Activated naive CD4-positive, alpha-beta T cell treated with anti-CD3 and anti-CD28 coated beads, Interleukin-2, amount 50 U/mL, for 24 hours (primary cell): ENCODE measurements at regions not wholly inside any gene's neighbourhood (a gene's known extent, or its start where the extent isn't known, plus 50 kb on each side); places are given as distances from the start of the nearest gene placed in this dataset.

Source experiments
- H3K27ac Mint-ChIP-seq: one replicate; pipeline ENCODE4 v1.8.0; 2021; ENCODE audit warnings: mild to moderate bottlenecking, mixed read lengths
- H3K27me3 Mint-ChIP-seq: one replicate; pipeline ENCODE4 v1.8.0; 2021; ENCODE audit warnings: mixed read lengths
- H3K36me3 Mint-ChIP-seq: one replicate; pipeline ENCODE4 v1.8.0; 2021; ENCODE audit warnings: mixed read lengths
- H3K4me1 Mint-ChIP-seq: one replicate; pipeline ENCODE4 v1.8.0; 2021; ENCODE audit warnings: mixed read lengths
- H3K4me3 Mint-ChIP-seq: one replicate; pipeline ENCODE4 v1.8.0; 2021; ENCODE audit warnings: mild to moderate bottlenecking, mixed read lengths
- H3K9me3 Mint-ChIP-seq: one replicate; pipeline ENCODE4 v1.8.0; 2021; ENCODE audit warnings: mixed read lengths

DNA sequence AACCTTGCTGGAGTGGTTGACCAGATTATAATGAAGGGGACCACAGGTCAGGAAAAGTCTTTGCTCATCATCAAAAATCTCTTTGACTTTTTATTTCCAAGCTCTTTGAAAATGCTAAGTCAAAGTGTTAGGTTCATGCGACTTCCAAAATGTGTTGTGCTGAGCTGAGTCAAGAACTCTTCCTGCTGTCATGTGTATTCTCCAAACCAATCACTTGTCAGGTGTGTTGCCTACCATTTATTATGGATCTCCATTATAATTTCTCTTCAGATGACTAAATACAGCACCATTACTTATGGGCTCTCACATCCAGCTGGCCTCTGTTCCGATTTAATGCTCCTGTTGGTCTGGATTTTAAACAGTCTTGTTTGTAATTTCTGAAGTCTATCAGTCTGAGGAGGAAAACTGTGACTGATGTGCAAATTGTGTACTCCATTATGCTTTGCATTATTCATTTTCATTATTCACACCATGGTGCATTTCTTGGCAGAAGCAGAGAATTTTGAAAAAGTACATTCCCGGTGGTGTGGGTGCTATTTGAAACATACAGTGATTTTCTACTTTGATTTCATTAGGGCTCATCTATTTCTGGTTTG is 562.5 kb downstream of the LMO7 start:
- Mint-ChIP-seq H3K9me3 (no peaks in the 10 kb centered on the region), H3K27ac (no peak overlapping the region), H3K27me3 (peaks cover 2% of the 10 kb centered on the region), H3K4me1 (no peaks in the 10 kb centered on the region), H3K36me3 (no peaks in the 10 kb centered on the region), H3K4me3 (no peak overlapping the region)

DNA sequence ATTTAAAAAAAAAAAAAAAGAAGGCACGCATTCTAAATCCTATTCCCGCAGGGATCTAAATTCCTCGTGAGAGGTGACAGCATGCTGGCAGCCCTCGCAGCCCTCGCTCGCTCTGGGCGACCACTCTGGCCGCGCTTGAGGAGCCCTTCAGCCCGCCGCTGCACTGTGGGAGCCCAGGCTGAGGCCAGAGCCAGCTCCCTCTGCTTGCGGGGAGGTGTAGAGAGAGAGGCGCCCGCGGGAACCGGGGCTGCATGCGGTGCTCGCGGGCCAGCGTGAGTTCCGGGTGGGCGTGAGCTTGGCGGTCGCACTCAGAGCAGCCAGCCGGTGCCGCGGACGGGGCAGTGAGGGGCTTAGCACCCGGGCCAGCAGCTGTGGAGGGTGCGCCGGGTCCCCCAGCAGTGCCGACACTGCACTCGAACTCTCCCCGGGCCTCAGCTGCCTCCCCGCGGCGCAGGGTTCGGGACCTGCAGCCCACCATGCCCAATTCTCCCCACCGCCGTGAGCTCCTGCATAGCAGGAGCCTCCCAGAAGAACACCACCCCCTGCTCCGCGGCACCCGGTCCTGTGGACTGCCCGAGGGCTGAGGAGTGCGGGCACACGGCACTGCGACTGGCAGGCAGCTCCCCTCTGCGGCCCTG is 553.9 kb downstream of the LMO7 start:
- no peak overlapping the region for H3K4me3 Mint-ChIP-seq

DNA sequence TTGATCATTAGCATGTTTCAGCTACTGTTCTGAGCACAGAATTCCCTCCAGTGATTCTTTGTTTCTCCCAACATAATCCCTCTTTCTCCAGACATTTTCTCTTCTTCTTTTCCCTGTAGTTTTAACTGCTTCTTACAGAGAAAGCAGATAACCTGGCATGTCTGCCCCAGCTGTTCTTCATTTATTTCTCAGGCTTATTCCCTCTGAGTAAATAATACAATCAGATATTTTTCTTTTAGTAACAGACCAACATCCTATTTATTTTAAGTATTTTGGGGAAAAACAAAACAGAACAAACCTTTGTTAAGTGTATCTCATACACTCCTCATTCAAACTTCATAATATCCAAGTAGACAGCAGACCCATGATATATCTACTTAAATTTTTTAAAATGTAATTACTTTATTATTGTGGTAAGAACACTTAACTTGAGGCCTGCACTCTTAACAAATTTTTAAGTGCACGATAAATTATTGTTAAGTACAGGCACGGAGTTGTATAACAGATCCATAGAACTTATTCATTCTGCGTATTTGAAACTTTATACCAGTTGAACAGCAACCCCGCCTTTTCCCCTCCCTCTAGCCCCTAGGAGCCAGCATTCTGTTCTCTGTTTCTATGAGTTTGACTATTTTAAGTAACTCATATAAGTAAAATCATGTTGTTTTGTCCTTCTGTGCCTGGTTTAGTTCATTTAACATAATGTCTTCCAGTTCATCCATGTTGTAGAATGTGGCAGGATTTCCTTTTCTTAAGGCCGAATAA is 540.0 kb downstream of the LMO7 start:
- no peaks in the 10 kb centered on the region for H3K36me3 Mint-ChIP-seq
- H3K27ac Mint-ChIP-seq = no peak overlapping the region
- no peaks in the 10 kb centered on the region for H3K27me3 Mint-ChIP-seq
- H3K4me3 Mint-ChIP-seq = no peak overlapping the region
- no peaks in the 10 kb centered on the region for H3K4me1 Mint-ChIP-seq
- no peaks in the 10 kb centered on the region for H3K9me3 Mint-ChIP-seq

More for the DNA sequence above, 553.9 kb downstream of the LMO7 start:
- Mint-ChIP-seq H3K4me1 (no peaks in the 10 kb centered on the region), H3K9me3 (no peaks in the 10 kb centered on the region), H3K36me3 (no peaks in the 10 kb centered on the region), H3K27me3 (no peaks in the 10 kb centered on the region), H3K27ac (no peak overlapping the region)

DNA sequence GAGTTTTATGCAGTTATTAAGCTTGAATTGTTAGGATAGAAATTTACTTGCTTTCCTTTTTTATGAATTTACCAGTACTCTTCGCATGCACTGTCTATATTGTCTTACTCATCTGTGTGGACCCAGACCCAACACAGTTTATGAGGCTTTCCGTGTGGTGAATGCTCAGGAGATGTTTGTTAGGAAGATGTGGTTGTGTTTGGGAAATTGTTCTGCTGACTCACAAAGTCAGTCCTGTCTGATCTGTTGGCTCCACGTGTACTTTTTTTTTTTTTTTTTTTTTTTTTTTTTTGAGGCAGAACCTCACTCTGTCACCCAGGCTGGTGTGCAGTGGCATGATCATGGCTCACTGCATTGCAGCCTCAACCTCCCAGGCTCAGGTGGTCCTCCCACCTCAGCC is 532.5 kb downstream of the LMO7 start:
- H3K27ac Mint-ChIP-seq = no peak overlapping the region
- no peaks in the 10 kb centered on the region for H3K9me3 Mint-ChIP-seq
- no peaks in the 10 kb centered on the region for H3K4me1 Mint-ChIP-seq
- no peaks in the 10 kb centered on the region for H3K27me3 Mint-ChIP-seq
- no peak overlapping the region for H3K4me3 Mint-ChIP-seq
- H3K36me3 Mint-ChIP-seq = no peaks in the 10 kb centered on the region

DNA sequence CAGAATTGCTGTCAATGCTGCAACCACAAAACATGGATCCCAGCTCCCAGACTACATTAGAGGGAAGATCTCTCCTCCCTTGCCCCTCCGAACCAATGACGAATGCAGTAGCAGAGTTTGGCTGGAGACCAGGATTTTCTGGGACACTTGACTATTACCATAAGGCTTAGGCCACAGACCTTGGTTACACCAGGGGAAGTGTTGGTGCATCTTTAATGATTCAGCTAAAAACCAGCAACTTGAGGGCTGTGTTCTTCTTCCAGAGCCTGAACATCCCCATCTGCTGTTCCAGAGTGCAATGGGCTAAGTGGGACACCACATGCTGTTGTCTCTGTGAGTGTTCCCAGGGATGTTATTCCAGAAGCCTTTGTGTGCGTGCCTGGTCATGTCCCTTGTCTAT is 528.2 kb downstream of the LMO7 start:
- Mint-ChIP-seq H3K4me3 (no peak overlapping the region), H3K4me1 (no peaks in the 10 kb centered on the region), H3K36me3 (no peaks in the 10 kb centered on the region)

DNA sequence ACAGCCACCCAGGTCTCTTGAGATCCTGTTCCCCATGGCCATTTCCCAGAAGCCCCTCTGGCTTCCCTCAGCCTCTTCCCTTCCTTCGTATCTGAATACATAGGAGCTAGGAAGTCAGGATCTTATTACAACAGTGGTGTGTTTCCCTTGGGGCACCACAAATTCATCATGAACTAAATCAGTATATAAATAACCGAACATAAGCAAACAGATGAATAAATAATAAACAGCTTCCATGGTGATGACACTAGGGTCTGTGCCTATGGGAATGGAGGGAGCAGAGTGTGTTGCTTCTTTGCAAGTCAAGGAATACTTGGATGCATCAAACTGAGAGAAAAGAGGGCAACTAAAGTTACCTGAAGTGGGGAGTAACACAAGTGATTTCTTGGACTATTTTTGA is 527.6 kb downstream of the LMO7 start:
- Mint-ChIP-seq H3K4me1 (no peaks in the 10 kb centered on the region), H3K4me3 (no peak overlapping the region), H3K27ac (no peak overlapping the region), H3K36me3 (no peaks in the 10 kb centered on the region), H3K27me3 (no peaks in the 10 kb centered on the region), H3K9me3 (no peaks in the 10 kb centered on the region)

More for the DNA sequence above, 528.2 kb downstream of the LMO7 start:
- Mint-ChIP-seq H3K27ac (no peak overlapping the region), H3K9me3 (no peaks in the 10 kb centered on the region), H3K27me3 (no peaks in the 10 kb centered on the region)

DNA sequence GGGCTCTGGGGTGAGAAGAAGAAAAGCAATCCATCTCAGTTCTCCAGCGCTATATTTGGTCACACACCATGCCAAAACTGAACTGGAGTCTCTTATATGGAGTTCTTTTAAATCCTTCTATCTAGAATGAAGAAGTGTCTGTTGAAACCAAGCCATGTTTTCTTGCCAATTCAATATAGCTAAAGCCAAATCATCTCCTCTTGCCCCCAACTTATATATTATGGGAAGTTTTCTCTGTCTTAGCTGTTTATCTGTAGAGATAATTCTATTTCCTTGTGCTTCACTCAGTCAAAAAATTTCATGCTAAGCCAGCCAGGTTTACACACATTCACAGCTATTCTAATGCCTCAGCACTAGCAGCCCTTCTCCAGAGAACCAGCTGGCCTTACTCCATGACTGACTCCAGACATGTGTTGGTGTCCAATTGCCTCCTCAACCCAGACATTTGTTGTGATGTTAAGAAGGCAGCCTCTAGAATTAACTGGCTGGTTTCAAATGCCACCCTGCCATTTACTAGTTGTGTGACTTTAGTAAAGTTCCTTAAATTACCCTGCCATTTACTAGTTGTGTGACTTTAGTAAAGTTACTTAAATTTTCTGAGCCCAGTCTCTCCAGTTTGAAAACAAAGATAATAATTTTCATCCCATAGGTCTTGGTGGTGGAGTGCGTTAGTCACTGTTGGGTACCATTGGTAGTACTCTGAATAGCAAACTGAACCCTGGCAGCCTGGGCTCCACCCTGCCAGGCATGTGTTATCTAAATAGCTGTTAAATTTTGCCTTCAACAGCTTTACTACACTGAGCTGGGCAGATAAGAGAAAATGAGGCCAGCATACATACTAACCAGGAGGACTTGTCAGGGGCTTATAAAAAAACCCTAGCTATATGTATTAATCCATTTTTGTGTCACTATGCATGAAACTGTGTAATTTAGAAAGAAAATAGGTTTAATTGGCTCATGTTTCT is 525.1 kb downstream of the LMO7 start:
- Mint-ChIP-seq H3K4me1 (no peaks in the 10 kb centered on the region), H3K27me3 (no peaks in the 10 kb centered on the region), H3K4me3 (no peak overlapping the region), H3K27ac (no peak overlapping the region), H3K9me3 (no peaks in the 10 kb centered on the region), H3K36me3 (no peaks in the 10 kb centered on the region)

DNA sequence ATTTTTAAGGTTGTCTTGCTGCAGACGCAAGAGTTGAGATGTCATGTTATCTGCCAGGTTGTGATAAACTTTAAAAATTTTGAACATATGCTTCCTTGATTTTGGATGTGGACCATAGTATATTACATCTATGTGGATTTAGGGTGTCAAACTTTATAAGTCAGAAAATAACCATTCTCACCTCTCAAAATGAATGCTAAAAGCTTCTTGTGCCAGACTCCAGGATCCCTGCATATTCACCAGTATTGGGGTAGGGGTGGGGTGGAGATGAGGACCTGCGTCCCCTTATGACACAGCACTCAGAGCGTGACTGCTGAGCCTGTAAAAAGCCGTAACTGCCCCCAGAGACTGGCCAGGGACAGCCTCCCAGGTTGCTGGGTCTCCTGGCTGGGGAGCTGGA is 524.4 kb downstream of the LMO7 start:
- no peaks in the 10 kb centered on the region for H3K27me3 Mint-ChIP-seq
- no peak overlapping the region for H3K4me3 Mint-ChIP-seq
- H3K9me3 Mint-ChIP-seq = no peaks in the 10 kb centered on the region
- no peak overlapping the region for H3K27ac Mint-ChIP-seq
- H3K4me1 Mint-ChIP-seq = no peaks in the 10 kb centered on the region
- H3K36me3 Mint-ChIP-seq = no peaks in the 10 kb centered on the region

DNA sequence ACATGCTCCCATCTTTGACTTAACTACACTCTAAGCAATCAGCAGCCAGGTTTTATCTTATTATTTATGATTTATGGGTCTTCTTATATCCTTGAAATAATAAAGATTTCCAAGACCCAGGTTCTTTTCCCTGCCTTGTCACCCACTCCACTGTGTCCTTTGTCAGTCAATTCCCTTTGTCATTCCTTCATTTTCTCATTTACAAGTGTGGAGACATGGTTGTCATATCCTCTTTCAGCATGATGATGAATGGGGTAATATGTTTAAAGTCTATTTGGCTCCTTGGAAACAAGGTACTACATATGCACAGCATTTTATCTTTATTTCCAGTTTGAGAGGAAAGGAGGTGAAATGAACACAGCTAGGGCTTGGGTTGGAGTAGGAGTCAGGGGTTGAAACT is 521.8 kb downstream of the LMO7 start:
- H3K9me3 Mint-ChIP-seq = no peaks in the 10 kb centered on the region
- H3K36me3 Mint-ChIP-seq = no peaks in the 10 kb centered on the region
- no peak overlapping the region for H3K27ac Mint-ChIP-seq
- H3K27me3 Mint-ChIP-seq = no peaks in the 10 kb centered on the region
- H3K4me3 Mint-ChIP-seq = no peak overlapping the region
- no peaks in the 10 kb centered on the region for H3K4me1 Mint-ChIP-seq

DNA sequence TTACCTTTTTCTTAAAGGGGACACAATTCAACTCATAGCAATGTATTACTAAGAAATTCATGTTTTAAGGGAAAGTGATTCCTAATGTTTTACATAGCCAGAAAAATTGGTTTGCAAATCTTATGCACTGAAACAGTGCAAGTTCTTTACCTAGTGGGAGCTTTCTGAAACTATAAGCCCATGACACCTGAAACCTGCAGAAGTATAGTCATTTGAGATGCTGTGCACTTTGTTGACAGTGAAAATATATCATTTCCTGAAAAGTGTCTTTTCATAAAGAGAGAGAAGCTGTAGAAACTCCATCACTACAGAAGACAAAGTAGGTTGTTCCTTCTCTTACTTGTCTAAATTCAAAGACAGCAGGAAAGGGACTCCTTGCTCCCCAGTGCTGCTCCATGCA is 517.1 kb downstream of the LMO7 start:
- H3K4me1 Mint-ChIP-seq = no peaks in the 10 kb centered on the region
- no peaks in the 10 kb centered on the region for H3K36me3 Mint-ChIP-seq

DNA sequence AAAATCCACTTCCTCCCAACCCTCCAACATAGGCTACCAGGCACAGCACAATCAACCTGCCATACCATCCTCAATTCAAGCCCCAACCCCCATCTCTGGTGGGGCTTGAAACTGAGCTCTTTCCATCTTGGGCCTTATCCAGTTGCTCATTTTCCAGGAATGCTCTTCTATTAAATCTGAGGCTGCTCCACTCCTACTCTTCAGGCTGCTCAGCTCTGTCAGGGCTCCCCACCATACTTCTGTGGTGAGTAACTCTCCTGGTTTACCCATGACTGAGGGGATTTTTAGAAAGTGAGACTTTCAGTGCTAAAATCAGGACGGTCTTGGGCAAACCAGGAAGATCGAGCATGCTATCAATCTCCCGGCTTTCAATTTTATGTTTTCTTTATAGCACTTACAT is 512.8 kb downstream of the LMO7 start:
- Mint-ChIP-seq H3K27me3 (no peaks in the 10 kb centered on the region), H3K9me3 (no peaks in the 10 kb centered on the region), H3K36me3 (no peaks in the 10 kb centered on the region), H3K27ac (no peak overlapping the region), H3K4me3 (no peak overlapping the region), H3K4me1 (no peaks in the 10 kb centered on the region)

More for the DNA sequence above, 517.1 kb downstream of the LMO7 start:
- Mint-ChIP-seq H3K27me3 (no peaks in the 10 kb centered on the region), H3K27ac (no peak overlapping the region), H3K9me3 (no peaks in the 10 kb centered on the region), H3K4me3 (no peak overlapping the region)

DNA sequence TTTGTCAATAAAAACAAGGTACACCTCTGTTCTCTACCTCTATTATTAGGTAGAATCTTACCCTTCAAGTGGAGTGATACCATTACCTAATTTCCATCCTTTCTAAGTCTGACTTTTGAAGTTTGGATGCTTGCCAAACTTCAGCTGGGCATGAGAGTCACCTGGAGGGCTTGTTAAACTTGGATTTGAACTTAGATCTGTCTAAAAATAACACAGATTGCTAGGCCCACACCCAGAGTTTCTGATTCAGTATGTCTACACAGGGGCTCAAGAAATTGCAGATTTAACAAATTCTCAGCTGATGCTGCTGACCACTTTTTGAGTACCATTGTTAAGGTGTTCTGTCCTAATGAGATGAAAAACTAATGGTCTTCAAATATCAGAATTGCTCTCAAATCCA is 512.2 kb downstream of the LMO7 start:
- H3K4me3 Mint-ChIP-seq = no peak overlapping the region
- H3K9me3 Mint-ChIP-seq = no peaks in the 10 kb centered on the region
- H3K4me1 Mint-ChIP-seq = no peaks in the 10 kb centered on the region
- no peaks in the 10 kb centered on the region for H3K27me3 Mint-ChIP-seq
- no peaks in the 10 kb centered on the region for H3K36me3 Mint-ChIP-seq
- no peak overlapping the region for H3K27ac Mint-ChIP-seq

DNA sequence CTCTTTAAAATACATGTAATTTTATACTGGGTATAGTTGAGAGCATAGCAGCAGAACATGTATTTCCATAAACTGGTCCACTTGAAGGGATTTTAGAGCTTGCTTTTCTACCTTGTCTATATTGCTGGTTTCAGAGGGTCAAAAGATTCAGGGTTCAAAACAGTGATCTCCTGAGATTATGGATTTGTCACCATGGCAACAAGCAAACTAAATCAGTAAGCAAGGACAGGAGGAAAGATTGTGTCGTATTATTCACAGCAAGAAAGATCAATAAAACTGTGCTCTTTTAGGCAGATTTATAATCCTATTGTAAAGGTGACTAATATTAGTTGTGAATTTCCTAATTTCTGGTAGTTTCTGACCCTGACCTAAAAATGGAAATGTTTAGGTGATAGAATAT is 496.4 kb downstream of the LMO7 start:
- Mint-ChIP-seq H3K36me3 (no peaks in the 10 kb centered on the region), H3K9me3 (peaks cover 4% of the 10 kb centered on the region), H3K27ac (no peak overlapping the region), H3K4me3 (no peak overlapping the region), H3K27me3 (no peaks in the 10 kb centered on the region), H3K4me1 (no peaks in the 10 kb centered on the region)

DNA sequence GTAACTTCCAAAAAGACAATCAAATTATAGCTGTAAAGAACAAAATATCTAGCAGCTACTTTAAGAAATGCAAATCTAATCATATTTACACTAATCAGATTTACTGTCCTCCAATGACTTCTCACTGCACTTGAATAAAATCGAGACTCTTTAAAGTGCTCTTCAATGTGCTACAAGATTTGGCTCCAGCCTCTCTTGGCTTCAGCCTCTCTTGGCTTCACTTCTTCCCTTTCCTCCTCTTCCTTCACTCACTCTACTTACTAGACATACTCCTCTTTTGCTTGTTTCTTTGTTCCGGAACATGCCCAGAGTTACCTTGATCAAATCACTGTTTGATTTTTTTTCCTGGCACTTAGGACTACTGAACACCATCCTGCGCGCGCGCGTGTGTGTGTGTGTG is 495.4 kb downstream of the LMO7 start:
- no peaks in the 10 kb centered on the region for H3K36me3 Mint-ChIP-seq

DNA sequence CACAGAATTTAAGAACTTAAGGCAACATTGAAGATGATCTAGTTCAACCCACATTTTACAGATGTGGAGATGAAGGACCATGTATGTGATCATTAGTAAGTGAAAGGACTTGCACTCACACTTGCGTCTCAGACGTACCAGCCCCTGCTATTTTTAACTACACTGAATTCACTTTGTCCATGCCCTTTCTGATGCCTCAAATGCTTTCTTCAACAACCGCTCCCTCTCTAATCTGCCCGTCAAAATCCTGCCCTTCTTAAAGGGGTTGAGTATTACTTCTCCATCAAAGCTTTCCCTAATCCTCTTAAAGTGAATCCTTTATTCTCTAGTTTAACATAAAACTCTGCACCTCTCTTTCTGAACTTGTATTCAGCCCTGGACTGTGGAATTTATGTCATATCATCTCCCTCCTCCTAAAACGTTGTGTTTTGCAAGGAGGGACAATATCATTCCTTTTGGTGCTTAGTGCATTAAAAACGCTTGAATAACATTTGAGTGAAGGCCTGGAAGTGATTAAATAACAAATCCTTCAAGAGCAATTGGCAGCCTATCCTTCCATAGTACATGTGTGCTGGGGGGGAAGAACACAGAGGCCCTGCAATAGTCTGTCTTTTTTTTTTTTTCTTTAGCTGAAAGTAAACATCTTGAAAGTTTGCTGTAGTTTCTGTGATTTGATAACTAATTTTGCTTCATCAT is 493.3 kb downstream of the LMO7 start:
- Mint-ChIP-seq H3K9me3 (peaks cover 4% of the 10 kb centered on the region), H3K4me1 (no peaks in the 10 kb centered on the region), H3K36me3 (no peaks in the 10 kb centered on the region), H3K4me3 (no peak overlapping the region), H3K27me3 (no peaks in the 10 kb centered on the region), H3K27ac (no peak overlapping the region)

More for the DNA sequence above, 495.4 kb downstream of the LMO7 start:
- H3K4me3 Mint-ChIP-seq = no peak overlapping the region
- H3K4me1 Mint-ChIP-seq = no peaks in the 10 kb centered on the region
- H3K27ac Mint-ChIP-seq = no peak overlapping the region
- no peaks in the 10 kb centered on the region for H3K27me3 Mint-ChIP-seq
- peaks cover 4% of the 10 kb centered on the region for H3K9me3 Mint-ChIP-seq
